HG03066 (cell line): ENCODE measurements at regions not wholly inside any gene's neighbourhood (a gene's known extent, or its start where the extent isn't known, plus 50 kb on each side); places are given as distances from the start of the nearest gene placed in this dataset.

Experiments used
- ATAC-seq: cut with Tn5 transposase; IDR thresholded peaks from one replicate; pipeline ENCODE4 v1.9.1; 2021; ENCODE audit warnings: low read depth; ENCODE audit not compliant: unreplicated experiment

GRCh38 chr9:89554307-89555035, 50.3 kb upstream of the GADD45G start:
- no peak for ATAC-seq

DNA sequence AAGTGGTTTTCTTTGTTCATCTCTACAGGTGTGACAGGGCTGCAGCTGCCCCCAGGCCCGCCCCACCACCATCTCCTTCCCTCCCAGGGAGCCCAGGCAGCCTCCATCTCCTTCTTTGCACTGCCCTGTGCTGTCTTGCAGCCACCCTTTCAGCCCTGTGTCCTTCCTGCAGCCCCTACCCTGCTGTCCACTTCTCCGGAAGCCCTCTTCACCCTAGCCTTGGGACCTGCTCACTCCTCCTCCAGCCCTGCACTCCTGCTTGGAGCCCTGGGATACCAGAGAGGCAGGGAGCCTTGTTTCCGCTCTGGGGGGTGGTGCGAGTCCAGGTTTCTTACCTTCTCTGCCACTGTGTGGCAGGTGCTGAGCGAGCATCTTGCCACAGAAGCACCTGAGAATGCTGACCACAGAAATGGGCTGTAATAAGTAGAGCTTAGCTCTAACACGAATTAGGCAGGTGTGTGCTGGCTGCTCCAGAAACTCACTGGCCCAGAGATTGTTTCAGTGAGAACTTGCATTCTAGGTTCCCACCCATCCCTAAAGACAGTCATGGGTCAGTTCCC, 51.3 kb upstream of the GADD45G start:
- no peak for ATAC-seq

DNA sequence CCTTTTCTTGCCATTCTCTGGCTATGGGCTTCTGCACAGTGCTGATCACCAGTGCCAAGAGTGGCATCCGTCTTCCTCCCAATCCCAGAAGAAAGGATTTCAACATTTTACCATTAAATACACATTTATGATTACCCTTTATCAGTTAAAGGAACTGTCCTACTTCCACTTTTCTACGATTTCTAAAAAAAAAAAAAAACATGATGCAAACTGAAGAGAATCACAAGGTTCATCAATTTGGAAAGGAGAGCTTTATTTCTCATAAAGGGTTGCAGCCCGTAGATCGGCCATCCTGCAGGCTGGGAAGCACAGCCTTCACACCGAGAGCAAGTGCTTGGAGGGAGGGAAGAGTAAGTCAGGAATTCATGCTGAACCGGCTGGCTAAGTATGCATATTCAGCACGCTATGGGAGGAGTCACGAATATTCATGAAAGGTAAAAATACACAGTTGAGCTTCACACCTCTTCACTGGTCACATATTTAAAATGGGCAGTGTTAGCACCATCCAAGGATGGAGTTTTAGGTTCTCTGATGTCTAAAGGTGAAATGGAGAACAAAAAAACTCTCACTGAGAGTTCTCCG, 52.5 kb upstream of the SEMA4D start:
- ATAC-seq, result no peak

- peak; percentile 69 for ATAC-seq
These were observed 51.2 kb upstream of the SEMA4D start for GRCh38 chr9:89549031-89549644.

- no peak for ATAC-seq
These were observed 50.2 kb upstream of the SEMA4D start for GRCh38 chr9:89548071-89548638.
